ENCODE measurements at regions not wholly inside any gene's neighbourhood (a gene's known extent, or its start where the extent isn't known, plus 50 kb on each side); places are given as distances from the start of the nearest gene placed in this dataset.

DNA sequence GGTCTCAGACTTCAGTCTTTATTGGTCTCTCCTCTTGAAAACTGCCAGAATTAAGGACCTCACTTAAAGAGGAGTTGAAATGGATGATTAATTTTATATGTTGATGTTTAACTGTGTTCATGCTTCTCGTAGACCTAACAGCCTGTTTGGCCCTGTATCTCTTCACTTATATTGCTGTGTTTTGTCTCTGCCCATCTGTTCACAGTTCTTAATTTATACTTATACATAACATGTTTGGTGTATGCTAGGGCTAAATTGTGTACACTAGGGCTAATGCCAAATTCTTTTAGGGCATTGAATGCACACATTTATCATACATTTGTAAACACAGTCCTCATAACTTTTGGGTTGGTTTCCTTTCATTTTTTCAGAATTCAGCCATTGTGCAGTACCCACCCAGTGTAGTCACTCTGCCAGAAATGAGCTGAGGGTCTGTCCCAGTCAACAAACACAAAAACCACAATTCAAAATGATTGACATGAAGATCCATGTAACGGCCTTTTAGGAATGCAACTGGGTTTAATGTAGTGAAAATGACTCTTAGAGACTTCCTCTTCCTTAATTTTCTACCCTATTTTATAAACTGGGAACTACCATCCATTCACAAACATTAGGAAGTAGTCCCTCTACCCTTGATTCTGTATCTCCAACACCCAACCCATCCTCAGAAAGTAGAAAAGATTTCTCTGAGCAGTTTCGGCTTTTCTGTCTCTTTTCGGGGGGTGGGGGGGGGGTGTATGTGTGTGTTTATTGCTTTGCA, 668.8 kb upstream of the KLF4 start (continued):
- TF ChIP-seq ZNF326 (CRISPR knock-in tag; IDR thresholded peaks at IDR 0.05; ENCODE audit: borderline replicate concordance), result no peak

DNA sequence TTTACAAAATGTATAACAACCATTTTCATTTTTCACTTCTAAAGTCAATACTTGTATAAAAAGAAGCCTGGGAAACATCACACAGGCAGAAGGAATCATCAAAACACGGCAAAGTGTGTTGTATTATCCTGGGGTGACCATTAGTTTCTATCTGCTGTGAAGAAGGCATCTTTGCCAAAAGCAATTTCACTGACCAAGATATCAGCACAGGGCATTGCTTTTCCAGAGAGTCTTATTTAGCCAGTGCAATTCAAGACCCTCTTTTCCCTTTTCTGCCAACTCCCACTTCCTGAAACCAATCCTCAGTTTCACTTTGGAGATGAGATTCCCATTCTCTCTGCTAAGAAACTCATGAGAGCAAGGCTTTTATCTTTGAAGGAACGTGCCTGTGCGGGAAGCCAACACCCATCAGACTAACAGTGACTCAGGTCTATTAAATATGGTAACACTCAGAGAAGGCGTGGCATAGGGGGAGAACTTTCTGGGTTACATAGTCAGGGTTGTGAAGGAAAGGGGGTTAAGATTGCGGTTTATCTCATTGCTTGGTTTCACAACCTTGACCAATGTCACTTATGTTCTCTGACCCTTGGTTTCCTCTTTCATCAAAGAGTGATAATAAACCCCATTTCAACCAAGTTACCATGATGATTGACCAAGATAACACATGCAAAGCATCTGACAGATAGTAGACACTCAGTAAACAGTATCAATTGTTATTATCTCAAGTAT, 666.9 kb upstream of the KLF4 start:
- no peak for ATAC-seq
- in situ Hi-C loops (cut with HindIII; ENCODE audit: extremely low pct_ligation_motif_present, low pct_unique_long_range_greater_than_20kb), result no loop called here
- H3K4me1 ChIP-seq (ENCODE audit: insufficient read depth, low read length), result peaks cover 8% of the 10 kb centered on the region
- ChIA-PET POLR2A (no interaction called here), CTCF (ENCODE audit: low intra/inter-chr PET ratio, low total read pairs) (no interaction called here)
- WGBS (ENCODE audit: low lambda C conversion rate), result 11% methylated on average over 5 of the region's 5 CpGs
- H3K79me2 ChIP-seq (ENCODE audit: insufficient read depth, low read length), result no peaks in the 10 kb centered on the region
- FAIRE-seq, result no peak
- H3K9me3 ChIP-seq (ENCODE audit: low read length), result no peaks in the 10 kb centered on the region
- no peaks in the 10 kb centered on the region for H4K20me1 ChIP-seq (ENCODE audit: insufficient read depth, low read length)
- H3K9ac ChIP-seq (ENCODE audit: insufficient read depth, low read depth, low read length), result no peak overlapping the region
- H3K4me3 ChIP-seq (replicated peaks in 1 of 3; ENCODE audit: insufficient read depth in 1 of 3, low read depth in 2 of 3, low read length in 3 of 3), result no peak overlapping the region
- no peak for DNase-seq (ENCODE audit: low spot score)
- no TSS peak for BruUV-seq (replicated peaks)
- no peaks in the 10 kb centered on the region for H3K36me3 ChIP-seq (replicated peaks in 1 of 2; ENCODE audit: control insufficient read depth in 1 of 2, insufficient read depth in 2 of 2, low read length in 2 of 2)
- no peak overlapping the region for H3K4me2 ChIP-seq (ENCODE audit: low read depth, low read length)
- intact Hi-C loops (cut with micrococcal nuclease; ENCODE audit: unreplicated experiment), result no loop called here
- no peaks in the 10 kb centered on the region; a peak in 1 of 5 replicates for H3K27me3 ChIP-seq (ENCODE audit: control insufficient read depth in 1 of 2, insufficient read depth in 2 of 2, low read length in 2 of 2)
- H3K27ac ChIP-seq (ENCODE audit: extremely low read length, insufficient read depth, low read length), result no peak overlapping the region
- no peak overlapping the region for H2AFZ ChIP-seq (ENCODE audit: low read length)
- no peak for TF ChIP-seq SMAD1 (CRISPR knock-in tag; IDR thresholded peaks at IDR 0.05; ENCODE audit: borderline replicate concordance, low read depth)
- TF ChIP-seq, protein P1, sequence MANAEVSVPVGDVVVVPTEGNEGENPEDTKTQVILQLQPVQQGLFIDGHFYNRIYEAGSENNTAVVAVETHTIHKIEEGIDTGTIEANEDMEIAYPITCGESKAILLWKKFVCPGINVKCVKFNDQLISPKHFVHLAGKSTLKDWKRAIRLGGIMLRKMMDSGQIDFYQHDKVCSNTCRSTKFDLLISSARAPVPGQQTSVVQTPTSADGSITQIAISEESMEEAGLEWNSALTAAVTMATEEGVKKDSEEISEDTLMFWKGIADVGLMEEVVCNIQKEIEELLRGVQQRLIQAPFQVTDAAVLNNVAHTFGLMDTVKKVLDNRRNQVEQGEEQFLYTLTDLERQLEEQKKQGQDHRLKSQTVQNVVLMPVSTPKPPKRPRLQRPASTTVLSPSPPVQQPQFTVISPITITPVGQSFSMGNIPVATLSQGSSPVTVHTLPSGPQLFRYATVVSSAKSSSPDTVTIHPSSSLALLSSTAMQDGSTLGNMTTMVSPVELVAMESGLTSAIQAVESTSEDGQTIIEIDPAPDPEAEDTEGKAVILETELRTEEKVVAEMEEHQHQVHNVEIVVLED (CRISPR knock-in tag; IDR thresholded peaks at IDR 0.05; ENCODE audit: borderline replicate concordance), result no peak
- TF ChIP-seq PHF8 (CRISPR knock-in tag; IDR thresholded peaks at IDR 0.05), result no peak
- TF ChIP-seq LCORL (IDR thresholded peaks at IDR 0.05), result no peak
- TF ChIP-seq LCORL (CRISPR knock-in tag; IDR thresholded peaks at IDR 0.05), result no peak
- TF ChIP-seq PHB2 (IDR thresholded peaks at IDR 0.05; ENCODE audit: partially characterized antibody), result no peak
- TF ChIP-seq REXO4 (CRISPR knock-in tag; IDR thresholded peaks at IDR 0.05; ENCODE audit: borderline replicate concordance), result no peak
- TF ChIP-seq DPF2 (CRISPR knock-in tag; IDR thresholded peaks at IDR 0.05; ENCODE audit: borderline replicate concordance, low read depth), result no peak
- TF ChIP-seq ZFP37 (CRISPR knock-in tag; IDR thresholded peaks at IDR 0.05; ENCODE audit: borderline replicate concordance), result no peak
- TF ChIP-seq, protein P2, sequence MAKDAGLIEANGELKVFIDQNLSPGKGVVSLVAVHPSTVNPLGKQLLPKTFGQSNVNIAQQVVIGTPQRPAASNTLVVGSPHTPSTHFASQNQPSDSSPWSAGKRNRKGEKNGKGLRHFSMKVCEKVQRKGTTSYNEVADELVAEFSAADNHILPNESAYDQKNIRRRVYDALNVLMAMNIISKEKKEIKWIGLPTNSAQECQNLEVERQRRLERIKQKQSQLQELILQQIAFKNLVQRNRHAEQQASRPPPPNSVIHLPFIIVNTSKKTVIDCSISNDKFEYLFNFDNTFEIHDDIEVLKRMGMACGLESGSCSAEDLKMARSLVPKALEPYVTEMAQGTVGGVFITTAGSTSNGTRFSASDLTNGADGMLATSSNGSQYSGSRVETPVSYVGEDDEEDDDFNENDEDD (CRISPR knock-in tag; IDR thresholded peaks at IDR 0.05; ENCODE audit: borderline replicate concordance), result no peak
- TF ChIP-seq, protein P3, sequence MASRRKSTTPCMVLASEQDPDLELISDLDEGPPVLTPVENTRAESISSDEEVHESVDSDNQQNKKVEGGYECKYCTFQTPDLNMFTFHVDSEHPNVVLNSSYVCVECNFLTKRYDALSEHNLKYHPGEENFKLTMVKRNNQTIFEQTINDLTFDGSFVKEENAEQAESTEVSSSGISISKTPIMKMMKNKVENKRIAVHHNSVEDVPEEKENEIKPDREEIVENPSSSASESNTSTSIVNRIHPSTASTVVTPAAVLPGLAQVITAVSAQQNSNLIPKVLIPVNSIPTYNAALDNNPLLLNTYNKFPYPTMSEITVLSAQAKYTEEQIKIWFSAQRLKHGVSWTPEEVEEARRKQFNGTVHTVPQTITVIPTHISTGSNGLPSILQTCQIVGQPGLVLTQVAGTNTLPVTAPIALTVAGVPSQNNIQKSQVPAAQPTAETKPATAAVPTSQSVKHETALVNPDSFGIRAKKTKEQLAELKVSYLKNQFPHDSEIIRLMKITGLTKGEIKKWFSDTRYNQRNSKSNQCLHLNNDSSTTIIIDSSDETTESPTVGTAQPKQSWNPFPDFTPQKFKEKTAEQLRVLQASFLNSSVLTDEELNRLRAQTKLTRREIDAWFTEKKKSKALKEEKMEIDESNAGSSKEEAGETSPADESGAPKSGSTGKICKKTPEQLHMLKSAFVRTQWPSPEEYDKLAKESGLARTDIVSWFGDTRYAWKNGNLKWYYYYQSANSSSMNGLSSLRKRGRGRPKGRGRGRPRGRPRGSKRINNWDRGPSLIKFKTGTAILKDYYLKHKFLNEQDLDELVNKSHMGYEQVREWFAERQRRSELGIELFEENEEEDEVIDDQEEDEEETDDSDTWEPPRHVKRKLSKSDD (CRISPR knock-in tag; IDR thresholded peaks at IDR 0.05; ENCODE audit: low read depth), result no peak
- TF ChIP-seq, protein P4, sequence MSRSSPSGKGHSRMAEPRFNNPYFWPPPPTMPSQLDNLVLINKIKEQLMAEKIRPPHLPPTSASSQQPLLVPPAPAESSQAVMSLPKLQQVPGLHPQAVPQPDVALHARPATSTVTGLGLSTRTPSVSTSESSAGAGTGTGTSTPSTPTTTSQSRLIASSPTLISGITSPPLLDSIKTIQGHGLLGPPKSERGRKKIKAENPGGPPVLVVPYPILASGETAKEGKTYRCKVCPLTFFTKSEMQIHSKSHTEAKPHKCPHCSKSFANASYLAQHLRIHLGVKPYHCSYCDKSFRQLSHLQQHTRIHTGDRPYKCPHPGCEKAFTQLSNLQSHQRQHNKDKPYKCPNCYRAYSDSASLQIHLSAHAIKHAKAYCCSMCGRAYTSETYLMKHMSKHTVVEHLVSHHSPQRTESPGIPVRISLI (CRISPR knock-in tag; IDR thresholded peaks at IDR 0.05; ENCODE audit: borderline replicate concordance), result no peak
- no peak for TF ChIP-seq SNAI1 (CRISPR knock-in tag; IDR thresholded peaks at IDR 0.05; ENCODE audit: borderline replicate concordance)
- TF ChIP-seq GZF1 (CRISPR knock-in tag; IDR thresholded peaks at IDR 0.05), result no peak

Data from HepG2 (cell line).